Fibroblast of skin of left quadriceps (primary cell): ENCODE measurements at regions not wholly inside any gene's neighbourhood (a gene's known extent, or its start where the extent isn't known, plus 50 kb on each side); places are given as distances from the start of the nearest gene placed in this dataset.
"Not testable (repeated sequence)": the region's sequence is repeated elsewhere in the genome, so short reads cannot be mapped to it uniquely, and the experiment has no call there.

Experiments
- DNase-seq, 2 experiments: peaks; one replicate each; pipeline ENCODE4 v3.0.0-alpha.2; 2013; ENCODE audit warnings: low read depth in 2 of 2

DNA sequence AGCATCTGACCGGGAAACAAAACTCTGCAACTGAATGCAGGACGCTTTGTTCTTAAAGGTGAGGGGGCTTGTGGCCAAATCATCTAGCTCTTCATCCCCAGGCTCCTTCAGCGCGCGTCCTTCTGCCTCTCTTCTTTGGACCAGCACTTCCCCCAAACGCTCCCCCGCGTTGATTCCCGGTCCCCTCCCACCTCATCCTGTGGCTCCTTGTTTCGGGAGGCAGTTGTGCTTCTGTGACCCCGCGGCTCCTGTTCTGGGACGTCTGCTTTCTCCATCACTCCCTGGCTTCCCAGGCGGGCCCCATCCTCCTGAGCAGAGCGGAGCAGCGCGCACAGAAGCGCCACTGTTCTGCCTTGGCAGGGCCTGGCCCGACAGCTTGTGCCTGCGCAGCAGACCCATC lies 109.7 kb upstream of the ZNG1E start:
- DNase-seq = not testable (repeated sequence)

DNA sequence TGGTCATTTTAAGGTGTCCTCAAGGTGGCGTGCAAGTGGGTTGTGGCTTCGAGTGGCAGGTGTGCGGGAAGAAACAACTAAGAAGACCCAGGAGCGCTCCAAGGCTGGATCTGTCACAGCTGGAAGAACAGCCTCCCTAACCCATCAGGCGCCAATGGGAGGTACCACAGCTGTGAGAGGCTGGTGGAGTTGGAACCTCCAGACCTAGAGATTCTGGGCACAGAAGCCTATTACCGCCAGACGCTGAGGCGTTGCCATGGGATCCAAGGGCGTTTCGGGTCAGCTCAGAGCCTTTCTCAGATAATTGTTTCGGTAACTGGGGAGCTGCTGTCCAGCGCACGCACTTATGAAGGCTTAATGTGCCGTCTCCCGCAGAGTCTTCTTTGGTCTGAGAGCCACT lies 156.7 kb upstream of the ZNG1E start:
- not testable (repeated sequence) for DNase-seq

DNA sequence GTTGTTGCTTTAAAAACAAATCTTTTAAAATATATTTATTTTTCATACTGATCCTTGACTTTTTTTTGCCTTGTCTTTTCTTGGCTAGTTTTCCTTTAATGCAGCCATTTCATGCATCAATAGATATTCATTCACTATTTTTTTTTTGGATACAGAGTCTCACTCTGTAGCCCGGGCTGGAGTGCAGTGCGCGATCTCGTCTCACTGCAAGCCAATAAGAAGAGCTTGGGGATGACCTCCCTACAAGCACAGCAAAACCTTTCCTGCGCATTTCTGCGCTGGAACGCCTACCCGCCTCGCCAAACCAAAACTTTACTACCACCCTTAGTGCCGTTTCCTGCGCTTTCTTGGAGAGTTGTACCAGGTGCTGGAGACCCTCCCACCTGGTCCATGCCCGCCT lies 161.3 kb upstream of the ZNG1E start:
- DNase-seq = not testable (repeated sequence)

DNA sequence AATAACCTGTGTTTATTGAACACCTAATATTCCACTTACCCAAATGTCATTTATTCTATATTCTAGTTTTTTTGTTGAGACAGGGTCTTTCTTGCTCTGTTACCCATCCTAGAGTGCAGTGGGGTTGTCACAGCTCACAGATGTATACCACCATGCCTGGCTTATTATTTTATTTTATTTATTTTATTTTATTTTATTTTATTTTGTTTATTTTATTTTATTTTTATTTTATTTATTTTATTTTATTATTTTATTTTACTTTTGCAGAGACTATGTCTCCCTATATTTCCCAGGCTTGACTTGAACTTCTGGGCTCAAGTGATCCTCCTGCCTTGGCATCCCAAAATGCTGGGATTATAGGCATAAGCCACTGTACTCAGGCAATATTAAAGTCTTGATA lies 167.8 kb upstream of the ZNG1E start:
- DNase-seq = not testable (repeated sequence)

DNA sequence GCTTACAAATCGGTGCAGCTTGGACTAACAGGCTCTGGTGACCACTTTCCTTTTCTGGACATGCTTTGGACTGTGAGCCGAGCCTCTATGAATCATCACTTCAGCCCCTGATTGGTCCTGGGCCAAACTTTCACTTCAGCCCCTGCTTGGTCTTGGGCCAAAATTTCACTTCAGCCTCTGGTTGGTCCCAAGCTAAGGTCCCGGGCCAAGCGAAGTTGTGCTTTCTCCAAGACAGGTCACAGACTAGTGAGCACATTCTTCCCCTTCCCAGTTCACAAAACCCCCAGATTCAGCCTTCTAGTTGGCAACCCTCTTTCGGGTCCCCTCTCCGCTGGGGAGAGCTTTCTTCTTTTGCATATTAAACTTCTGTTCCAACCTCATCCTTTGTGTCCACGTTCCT lies 171.0 kb upstream of the ZNG1E start:
- DNase-seq = not testable (repeated sequence)

- DNase-seq = not testable (repeated sequence)
These were observed 172.0 kb upstream of the ZNG1E start for GRCh38 chr9:65503696-65504095.

DNA sequence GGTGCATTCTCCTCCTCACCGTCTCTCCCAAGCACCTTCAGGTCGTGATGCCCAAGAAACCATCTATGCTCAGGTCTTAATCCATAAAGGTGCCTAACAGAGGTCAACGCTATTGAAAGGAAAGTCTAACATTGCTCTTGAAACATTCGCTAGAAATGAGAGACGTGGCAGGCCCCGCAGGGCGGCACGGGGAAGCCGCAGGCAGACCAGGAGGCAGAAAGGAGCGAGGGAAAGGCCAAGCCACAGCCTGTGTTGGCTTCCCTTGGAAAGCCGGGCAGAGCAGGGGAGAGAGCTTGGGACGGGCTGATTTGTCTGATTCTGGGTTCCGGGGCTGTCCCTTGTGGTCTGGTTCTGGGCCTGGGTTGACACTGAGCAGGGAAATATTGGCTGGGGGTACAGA lies 192.8 kb upstream of the ZNG1E start:
- DNase-seq = not testable (repeated sequence)

- DNase-seq = not testable (repeated sequence)
These were observed 194.4 kb upstream of the ZNG1E start for GRCh38 chr9:65481291-65481690.

- DNase-seq = not testable (repeated sequence)
These were observed 189.9 kb upstream of the FOXD4L5 start for GRCh38 chr9:65474891-65475290.

GRCh38 chr9:65473059-65473822 lies 188.2 kb upstream of the FOXD4L5 start:
- not testable (repeated sequence) for DNase-seq

DNA sequence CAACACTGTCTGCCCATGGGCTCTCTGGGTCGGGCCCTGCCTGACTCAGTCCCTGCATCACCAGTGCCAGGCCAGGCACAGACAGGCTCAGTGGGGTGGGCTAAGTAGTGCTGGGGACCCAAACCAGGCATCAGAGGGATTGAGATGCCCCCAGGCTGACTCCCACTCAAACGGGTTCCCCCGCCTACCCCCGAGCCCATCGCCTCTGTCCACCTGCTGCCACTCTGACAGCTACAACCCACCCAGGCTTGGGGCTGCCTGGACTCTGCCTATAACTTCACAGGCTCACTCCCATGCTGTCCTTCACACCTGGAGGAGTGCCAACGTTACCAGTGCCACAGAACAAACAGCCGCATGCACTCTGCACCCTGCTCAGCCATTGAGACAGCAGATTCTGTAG lies 186.1 kb upstream of the FOXD4L5 start:
- DNase-seq = not testable (repeated sequence)

DNA sequence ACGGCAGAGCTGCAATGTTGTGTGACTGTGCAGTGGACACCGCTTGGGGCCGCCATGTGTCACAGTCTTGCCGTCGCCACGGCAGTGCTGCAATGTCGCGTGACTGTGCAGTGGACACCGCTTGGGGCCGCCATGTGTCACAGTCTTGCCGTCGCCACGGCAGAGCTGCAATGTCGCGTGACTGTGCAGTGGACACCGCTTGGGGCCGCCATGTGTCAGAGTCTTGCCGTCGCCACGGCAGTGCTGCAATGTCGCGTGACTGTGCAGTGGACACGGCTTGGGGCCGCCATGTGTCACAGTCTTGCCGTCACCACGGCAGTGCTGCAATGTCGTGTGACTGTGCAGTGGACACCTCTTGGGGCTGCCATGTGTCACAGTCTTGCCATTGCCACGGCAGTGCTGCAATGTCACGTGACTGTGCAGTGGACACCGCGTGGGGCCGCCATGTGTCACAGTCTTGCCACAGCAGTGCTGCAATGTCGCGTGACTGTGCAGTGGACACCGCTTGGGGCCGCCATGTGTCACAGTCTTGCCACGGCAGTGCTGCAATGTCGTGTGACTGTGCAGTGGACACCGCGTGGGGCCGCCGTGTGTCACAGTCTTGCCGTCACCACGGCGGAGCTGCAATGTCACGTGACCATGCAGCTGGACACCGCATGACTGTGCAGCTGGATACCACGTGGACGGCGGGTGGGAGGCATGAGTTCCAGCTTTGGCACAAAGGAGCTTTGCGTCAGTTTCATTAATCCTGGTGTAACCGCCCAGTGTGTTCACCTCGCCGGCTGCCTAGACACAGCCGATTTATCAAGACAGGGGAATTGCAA lies 182.1 kb upstream of the FOXD4L5 start:
- not testable (repeated sequence) for DNase-seq

DNA sequence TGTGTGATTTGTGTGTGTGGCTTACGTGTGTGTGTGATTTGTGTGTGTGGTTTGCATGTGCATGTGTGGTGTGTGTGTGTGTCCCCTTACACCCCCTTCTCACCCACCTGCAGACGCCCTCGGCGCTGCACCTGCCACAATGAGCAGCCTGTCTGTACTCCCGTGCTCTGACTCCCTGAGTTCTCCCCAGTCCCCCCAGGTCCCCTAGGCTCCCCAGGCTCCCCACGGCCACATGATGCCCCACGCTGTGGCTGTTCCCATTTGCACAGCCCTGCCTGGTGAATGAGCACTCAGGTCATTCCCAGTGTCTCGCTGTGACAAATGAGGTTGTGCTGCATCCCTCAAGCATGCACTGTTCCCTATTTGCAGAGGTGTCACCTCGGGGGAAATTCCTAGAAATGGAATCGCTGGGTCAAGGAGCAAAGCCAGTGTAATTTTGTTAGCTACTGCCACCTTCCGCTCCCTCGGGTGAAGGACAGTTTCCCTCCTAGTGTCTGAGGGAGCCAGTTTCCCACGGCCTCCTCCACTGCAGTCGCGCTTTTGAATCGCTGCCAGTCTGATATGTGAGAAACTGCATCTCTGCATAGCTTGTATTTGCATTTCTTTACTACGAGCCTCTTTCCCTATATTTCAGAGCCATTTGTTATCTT lies 180.4 kb upstream of the FOXD4L5 start:
- DNase-seq = not testable (repeated sequence)

DNA sequence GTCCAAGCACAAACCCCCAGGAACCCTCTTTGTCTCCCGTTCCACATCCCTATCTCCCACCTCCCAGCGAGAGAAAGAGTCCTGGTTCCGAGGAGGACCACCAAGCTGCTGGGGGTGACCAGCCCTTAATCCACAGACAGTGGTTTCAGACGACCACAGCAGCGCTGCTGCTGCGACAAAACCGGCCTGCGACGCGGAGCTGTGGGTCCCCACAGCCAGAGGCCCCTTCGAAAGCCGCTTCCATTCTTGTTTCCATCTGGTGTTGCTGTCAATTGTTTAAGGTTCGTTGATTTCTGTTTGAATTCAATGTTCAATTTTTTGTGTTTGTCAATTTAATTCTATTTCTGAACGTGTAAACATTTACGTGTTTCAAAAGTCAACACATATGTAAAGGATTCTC lies 177.5 kb upstream of the FOXD4L5 start:
- DNase-seq = not testable (repeated sequence)

DNA sequence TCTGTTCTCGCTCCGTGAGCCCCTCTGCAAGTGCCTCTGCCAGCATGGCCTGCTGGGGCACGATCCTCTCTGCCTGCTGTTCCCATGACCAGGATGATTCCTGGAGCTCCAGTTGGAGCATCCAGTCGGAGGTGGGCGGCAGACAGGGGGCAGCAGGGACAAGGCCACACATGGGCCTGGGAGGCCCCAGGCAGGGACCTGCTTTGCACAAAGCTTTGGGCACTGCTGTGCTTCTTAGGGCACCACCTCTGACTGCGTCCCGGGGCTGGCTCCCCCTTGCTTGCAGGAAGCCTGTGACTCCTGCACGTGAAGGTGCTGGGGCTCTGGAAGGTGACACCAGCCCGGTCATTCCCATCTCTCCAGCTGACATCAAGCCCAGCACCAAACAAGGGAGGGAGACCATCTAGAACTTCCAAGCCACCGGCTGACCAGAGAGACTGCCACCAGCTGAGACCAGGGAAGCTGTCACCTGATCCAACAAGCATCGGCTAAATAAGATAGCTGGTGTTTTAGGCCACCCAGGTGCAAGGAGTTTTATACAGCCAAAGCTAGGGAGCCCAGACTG lies 174.8 kb upstream of the FOXD4L5 start:
- no peak for DNase-seq

GRCh38 chr9:65458992-65459391 lies 174.0 kb upstream of the FOXD4L5 start:
- no peak for DNase-seq

GRCh38 chr9:65458465-65458864 lies 173.5 kb upstream of the FOXD4L5 start:
- DNase-seq = no peak

DNA sequence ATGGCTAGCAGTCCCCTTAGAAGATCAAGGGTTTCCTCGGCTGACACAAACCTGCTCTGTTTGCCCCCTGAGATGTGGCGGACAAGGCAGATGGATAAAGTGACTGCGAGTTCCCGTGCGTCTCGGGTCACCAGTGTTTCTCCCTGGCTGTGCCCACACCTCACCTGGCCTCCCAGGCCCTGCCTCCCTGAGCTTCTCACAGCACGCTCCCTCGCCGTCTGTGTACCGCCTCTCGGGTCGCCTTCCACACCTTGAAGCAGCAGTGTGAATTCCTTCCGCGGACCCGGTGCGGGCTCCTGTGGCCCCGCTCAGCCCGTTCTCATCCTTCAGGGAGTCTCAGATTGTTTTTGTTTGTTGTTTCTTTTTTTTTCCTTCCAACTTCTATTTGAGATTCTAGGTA lies 172.0 kb upstream of the FOXD4L5 start:
- not testable (repeated sequence) for DNase-seq

DNA sequence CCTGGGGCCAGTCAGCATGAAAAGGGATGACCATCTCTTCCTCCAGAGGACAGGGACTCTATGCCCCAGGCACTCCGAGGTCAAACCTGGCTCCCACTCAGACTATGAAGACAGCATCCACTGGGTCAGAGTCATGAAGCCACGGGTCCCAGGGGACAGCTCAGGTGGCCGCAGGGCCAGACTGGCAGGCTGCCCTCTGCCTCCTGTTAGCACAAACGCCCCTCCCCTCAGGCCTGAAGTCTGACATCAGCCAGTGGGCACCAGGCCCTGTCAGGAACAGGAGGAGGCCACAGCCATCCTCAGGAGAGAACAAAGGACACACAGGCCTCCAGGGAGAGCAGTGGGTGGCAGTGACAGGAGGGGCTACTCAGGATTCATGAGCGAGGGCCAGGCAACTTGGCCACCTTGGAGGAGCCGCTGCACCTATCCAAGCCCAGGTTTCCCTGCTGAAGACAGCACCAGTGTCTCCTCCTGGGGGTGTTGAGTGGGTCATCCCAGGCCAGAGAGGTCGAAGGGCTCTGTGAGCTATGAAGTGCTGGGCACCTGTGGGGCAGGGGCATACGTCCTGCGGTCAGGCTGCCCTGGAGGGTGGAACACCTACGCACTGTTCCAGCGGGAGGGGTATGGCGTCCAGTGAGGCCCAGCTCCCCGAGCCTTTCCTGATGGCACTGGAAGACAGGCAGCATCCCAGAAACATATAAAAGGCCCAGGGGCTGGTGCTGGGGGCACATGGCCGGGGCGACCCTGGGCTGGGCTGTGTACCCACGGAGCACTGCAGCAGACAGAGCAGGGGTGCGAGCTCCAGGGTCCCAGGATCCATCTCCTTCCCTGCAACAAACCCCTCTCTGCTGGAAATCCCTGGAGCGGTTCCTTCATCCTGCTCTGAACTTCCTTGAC lies 171.0 kb upstream of the FOXD4L5 start:
- DNase-seq = not testable (repeated sequence)

DNA sequence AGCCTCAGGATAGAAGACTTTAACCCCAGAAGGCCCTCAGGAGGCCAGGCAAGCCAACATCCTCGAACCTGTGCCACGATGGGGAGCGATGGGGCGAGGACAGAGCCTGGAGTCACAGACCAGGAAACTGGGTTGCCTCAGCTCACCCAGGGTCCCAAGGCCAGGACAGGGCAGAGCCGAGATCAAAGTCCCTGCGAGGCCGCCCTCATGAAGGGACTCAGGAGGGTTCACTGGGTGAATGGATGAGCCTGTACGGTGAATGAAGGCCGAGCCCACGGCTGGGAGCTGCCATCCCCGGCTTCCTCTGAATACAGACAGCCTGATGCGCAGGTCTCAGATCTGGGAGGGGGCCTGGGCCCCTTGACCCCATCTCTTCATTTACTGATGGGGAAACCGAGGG lies 170.1 kb upstream of the FOXD4L5 start:
- DNase-seq = not testable (repeated sequence)

DNA sequence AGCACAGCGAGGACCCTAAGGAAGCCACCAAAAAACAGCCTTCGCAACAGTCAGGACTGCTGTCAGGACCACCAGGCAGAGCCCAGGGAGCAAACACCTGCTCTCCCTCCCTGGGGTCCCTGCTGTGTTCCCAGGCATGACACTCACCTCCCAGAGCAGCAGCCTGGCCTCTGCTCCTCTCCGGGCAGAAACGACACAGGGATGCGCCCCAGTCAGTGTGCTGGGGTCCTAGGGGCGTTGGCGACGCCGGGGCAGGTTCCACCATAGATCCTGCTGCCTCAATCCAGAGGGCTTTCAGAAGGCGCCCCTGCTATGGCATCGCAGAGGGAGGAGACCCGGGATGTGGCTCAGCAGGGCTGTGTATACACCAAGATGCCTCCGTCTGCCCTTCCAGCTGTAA lies 169.7 kb upstream of the FOXD4L5 start:
- DNase-seq = not testable (repeated sequence)
